K562 (cell line): ENCODE measurements at regions not wholly inside any gene's neighbourhood (a gene's known extent, or its start where the extent isn't known, plus 50 kb on each side); places are given as distances from the start of the nearest gene placed in this dataset.

Experiments used
- ATAC-seq: fragments of 200-7000 bp; cut with Tn5 transposase; 3 replicates; pipeline ENCODE4 v1.9.1; 2020; ENCODE audit warnings: moderate library complexity
- BruUV-seq: library from RNA; stranded (reverse); fragments of 400-500 nt; replicated peaks from 2 replicates; lab custom pipeline; 2021; lab: Mats Ljungman, UMichigan
- CTCF ChIA-PET: fragments of 300-600 bp; formaldehyde crosslinking; extraction: SDS; loops from one replicate; lab custom pipeline; 2021; ENCODE audit warnings: low intra/inter-chr PET ratio; lab: Yijun Ruan, JAX
- POLR2A ChIA-PET: fragments of 300-600, 350-650 bp; sonication (Branson Sonifier 250); formaldehyde crosslinking; extraction: SDS; loops from one replicate; lab custom pipeline; 2021; ENCODE audit warnings: antibody characterized with exemption, inconsistent platforms; lab: Yijun Ruan, JAX
- DNase-seq, 4 experiments: peaks; one replicate each; pipeline versions ENCODE4 v3.0.0 to v3.0.0-alpha.2; 2011 to 2018; ENCODE audit warnings: low spot score in 3 of 4, mixed read lengths in 3 of 4; ENCODE audit errors: extremely low read depth in 1 of 4
- FAIRE-seq: peaks from 2 replicates; lab custom pipeline; 2011; peaks lifted over from hg19 to GRCh38; lab: Jason Lieb, UNC
- H2AFZ ChIP-seq: 2 replicates; pipeline ENCODE4 v1.6.0; 2011; ENCODE audit warnings: low read depth, low read length, control low read depth, inconsistent platforms
- H3K27ac ChIP-seq: fragments of 200-600 bp; 3 replicates; pipeline ENCODE4 v1.8.0; 2011; ENCODE audit warnings: low read depth, mild to moderate bottlenecking, control low read depth, inconsistent platforms, low read length, moderate library complexity, mixed read lengths; ENCODE audit errors: extremely low read depth
- H3K27me3 ChIP-seq, 2 experiments: fragments of 300-600 bp in 1 of 2; 2 replicates in 1 of 2; 3 replicates in 1 of 2; pipeline versions ENCODE4 v1.6.0 to v1.8.0; 2011; ENCODE audit warnings: inconsistent platforms in 2 of 2, low read length in 2 of 2, mild to moderate bottlenecking in 1 of 2, mixed read lengths in 1 of 2, moderate library complexity in 1 of 2; ENCODE audit not compliant: control insufficient read depth in 2 of 2, insufficient read depth in 2 of 2
- H3K36me3 ChIP-seq: fragments of 300-600 bp; 3 replicates; pipeline ENCODE4 v1.8.0; 2011; ENCODE audit warnings: mild to moderate bottlenecking, low read length, inconsistent platforms; ENCODE audit not compliant: control insufficient read depth, insufficient read depth
- H3K4me1 ChIP-seq, 2 experiments: fragments of 200-600 bp in 1 of 2; replicated peaks in 1 of 2; 2 replicates in 1 of 2; 3 replicates in 1 of 2; pipeline versions ENCODE4 v1.5.1 to v1.8.0; 2011; ENCODE audit warnings: inconsistent platforms in 2 of 2, low read length in 2 of 2, mild to moderate bottlenecking in 1 of 2, mixed read lengths in 1 of 2, moderate library complexity in 1 of 2; ENCODE audit not compliant: control insufficient read depth in 2 of 2, insufficient read depth in 2 of 2
- H3K4me2 ChIP-seq: 2 replicates; pipeline ENCODE4 v1.6.1; 2011; ENCODE audit warnings: low read length, control low read depth, inconsistent platforms, mixed read lengths; ENCODE audit not compliant: insufficient read depth
- H3K4me3 ChIP-seq: fragments of 200-600 bp; sonication (generic), shearing (Covaris generic); 2 replicates; pipeline ENCODE4 v1.5.1; 2016; ENCODE audit warnings: control low read depth, inconsistent platforms
- H3K79me2 ChIP-seq: fragments of 200-600 bp; 3 replicates; pipeline ENCODE4 v1.8.0; 2011; ENCODE audit warnings: low read length, inconsistent platforms; ENCODE audit not compliant: control insufficient read depth, insufficient read depth
- H3K9ac ChIP-seq, 2 experiments: 2 replicates each; pipeline versions ENCODE4 v1.6.0 to v1.6.1; 2011; ENCODE audit warnings: low read depth in 2 of 2, low read length in 2 of 2, control low read depth in 1 of 2, inconsistent platforms in 1 of 2, mild to moderate bottlenecking in 1 of 2, mixed read lengths in 1 of 2; ENCODE audit not compliant: insufficient read depth in 1 of 2
- H3K9me1 ChIP-seq: one replicate; pipeline ENCODE4 v1.6.0; 2011; ENCODE audit warnings: inconsistent platforms, mild to moderate bottlenecking, low read length, moderate library complexity; ENCODE audit not compliant: control insufficient read depth, insufficient read depth
- H3K9me3 ChIP-seq: replicated peaks from 2 replicates; pipeline ENCODE4 v1.5.1; 2011; ENCODE audit warnings: low read depth, low read length, inconsistent platforms; ENCODE audit not compliant: control insufficient read depth, insufficient read depth
- H4K20me1 ChIP-seq: replicated peaks from 2 replicates; pipeline ENCODE4 v1.6.1; 2011; ENCODE audit warnings: low read length, inconsistent platforms, mixed read lengths; ENCODE audit not compliant: control insufficient read depth, insufficient read depth
- CTCFL ChIP-seq: IDR thresholded peaks from 2 replicates; pipeline ENCODE4 v1.6.1; 2011; ENCODE audit warnings: borderline replicate concordance, low read depth, mild to moderate bottlenecking, moderate library complexity, low read length; ENCODE audit not compliant: insufficient read depth, poor library complexity, severe bottlenecking
- DDX20 ChIP-seq: fragments of 450-650 bp; IDR thresholded peaks from 2 replicates; pipeline ENCODE4 v1.6.1; 2016; ENCODE audit warnings: missing genetic modification characterization, low read depth, mild to moderate bottlenecking, missing compliant biosample characterization, moderate library complexity
- DNMT1 ChIP-seq: fragments of 450-650 bp; IDR thresholded peaks from 2 replicates; pipeline ENCODE4 v1.6.1; 2016; ENCODE audit warnings: antibody characterized with exemption, mild to moderate bottlenecking
- HBP1 ChIP-seq: fragments of 450-650 bp; formaldehyde crosslinking; IDR thresholded peaks from 2 replicates; pipeline ENCODE4 v1.4.0; 2022; ENCODE audit warnings: missing genetic modification characterization
- MEIS2 ChIP-seq: fragments of 450-650 bp; IDR thresholded peaks from 2 replicates; pipeline ENCODE4 v1.6.1; 2014; ENCODE audit warnings: mild to moderate bottlenecking; ENCODE audit not compliant: partially characterized antibody
- MTA3 ChIP-seq: fragments of 450-650 bp; formaldehyde crosslinking; IDR thresholded peaks from 2 replicates; pipeline ENCODE4 v1.6.1; 2017; ENCODE audit warnings: mild to moderate bottlenecking, borderline replicate concordance
- PBX2 ChIP-seq, 2 experiments: IDR thresholded peaks in 1 of 2; conservative IDR thresholded peaks in 1 of 2; 2 replicates each; pipeline ENCODE4 v1.6.1; 2016; ENCODE audit warnings: low read depth in 2 of 2, mild to moderate bottlenecking in 1 of 2, missing compliant biosample characterization in 1 of 2, missing genetic modification characterization in 1 of 2, moderate library complexity in 1 of 2
- POU5F1 ChIP-seq: fragments of 150-350 bp; IDR thresholded peaks from 2 replicates; pipeline ENCODE4 v1.6.1; 2014; ENCODE audit warnings: borderline replicate concordance, low read length, low read depth, mild to moderate bottlenecking; ENCODE audit not compliant: partially characterized antibody
- RNF2 ChIP-seq: sonication (generic); IDR thresholded peaks from 2 replicates; pipeline ENCODE4 v1.6.1; 2016
- SMAD3 ChIP-seq: fragments of 450-650 bp; formaldehyde crosslinking; conservative IDR thresholded peaks from 2 replicates; pipeline ENCODE4 v1.4.0; 2020; ENCODE audit warnings: mild to moderate bottlenecking
- TCF3 ChIP-seq: sonication (generic); formaldehyde crosslinking; IDR thresholded peaks from 2 replicates; pipeline ENCODE4 v1.4.0; 2020; ENCODE audit warnings: mild to moderate bottlenecking, missing genetic modification reagents
- THRA ChIP-seq: fragments of 450-650 bp; IDR thresholded peaks from 2 replicates; pipeline ENCODE4 v1.6.1; 2017; ENCODE audit warnings: mild to moderate bottlenecking, moderate library complexity
- ZFP36 ChIP-seq: fragments of 150-350 bp; IDR thresholded peaks from 2 replicates; pipeline ENCODE4 v1.6.1; 2018; ENCODE audit warnings: low read length, low read depth; ENCODE audit not compliant: partially characterized antibody
- ZNF561 ChIP-seq: fragments of 450-650 bp; formaldehyde crosslinking; conservative IDR thresholded peaks from 2 replicates; pipeline ENCODE4 v1.4.0; 2020; ENCODE audit warnings: mild to moderate bottlenecking, moderate library complexity
- WGBS: fragments of 100-300 bp; shearing (Covaris generic); methylation state at CpG from one replicate; pipeline ENCODE4 v1.1.6; 2016; ENCODE audit warnings: low coverage, mixed read lengths; ENCODE audit not compliant: insufficient coverage; ENCODE audit errors: missing lambda C conversion rate; 5-methylcytosine and 5-hydroxymethylcytosine counted together
- in situ Hi-C: fragments of 300-500 bp; cut with MboI; formaldehyde crosslinking; loops from 4 replicates; pipeline ENCODE4 v1.15.0; 2018; ENCODE audit warnings: inconsistent platforms, mixed read lengths
- intact Hi-C: fragments of 100-400 bp; cut with micrococcal nuclease; formaldehyde crosslinking; loops from 2 replicates; pipeline ENCODE4 v1.14.2; 2022

GRCh38 chr1:188397521-188397920, 1568.8 kb downstream of the PLA2G4A start (continued):
- no peak for TF ChIP-seq HBP1 (CRISPR knock-in tag)
- no peak for TF ChIP-seq MEIS2
- no peak for TF ChIP-seq ZNF561 (CRISPR knock-in tag)
- TF ChIP-seq THRA, result no peak
- no peak for TF ChIP-seq SMAD3 (CRISPR knock-in tag)
- no peak for TF ChIP-seq RNF2
- no peak for TF ChIP-seq ZFP36

GRCh38 chr1:188402986-188403385, 1574.2 kb downstream of the PLA2G4A start:
- FAIRE-seq, result no peak

More at GRCh38 chr1:188402986-188403385, 1574.2 kb downstream of the PLA2G4A start:
- Histone ChIP-seq H3K27ac (no peak overlapping the region), H3K9me1 (no peaks in the 10 kb centered on the region), H3K4me3 (no peak overlapping the region), H2AFZ (no peak overlapping the region), H3K4me1 (no peaks in the 10 kb centered on the region), H3K4me2 (no peak overlapping the region), H3K27me3 (no peaks in the 10 kb centered on the region), H3K9me3 (peaks cover 2% of the 10 kb centered on the region), H3K79me2 (no peaks in the 10 kb centered on the region), H3K9ac (no peak overlapping the region), H4K20me1 (no peaks in the 10 kb centered on the region), H3K36me3 (no peaks in the 10 kb centered on the region)
- 0% methylated on average over 3 of the region's 3 CpGs for WGBS
- ChIA-PET CTCF (no interaction called here), POLR2A (no interaction called here)
- no TSS peak for BruUV-seq
- ATAC-seq (no peak), DNase-seq (no peak)
- intact Hi-C loops (no loop called here), in situ Hi-C loops (no loop called here)
- no peak for TF ChIP-seq POU5F1
- TF ChIP-seq DNMT1, result no peak
- peak; percentile 21 for TF ChIP-seq MEIS2
- no peak for TF ChIP-seq MTA3
- no peak for TF ChIP-seq DDX20 (tag)
- no peak for TF ChIP-seq PBX2 (CRISPR knock-in tag; IDR thresholded peaks at IDR 0.05; ENCODE audit: low read depth)
- 0 out of 2 replicates have a peak, but pooled peaks have one; percentile 11 for TF ChIP-seq PBX2 (tag; conservative IDR thresholded peaks at IDR 0.05; ENCODE audit: low read depth)
- TF ChIP-seq TCF3, result peak; percentile 24; the same call in 1 of the 2 replicates
- TF ChIP-seq CTCFL, result no peak
